GM18858 (cell line): ENCODE measurements at regions not wholly inside any gene's neighbourhood (a gene's known extent, or its start where the extent isn't known, plus 50 kb on each side); places are given as distances from the start of the nearest gene placed in this dataset.

Experiments
- ATAC-seq: cut with Tn5 transposase; IDR thresholded peaks from one replicate; pipeline ENCODE4 v1.9.1; 2021; ENCODE audit not compliant: unreplicated experiment

- no peak for ATAC-seq
Measured at GRCh38 chr2:43171789-43172188, 54.6 kb downstream of the ZFP36L2 start.

- ATAC-seq: no peak
Measured at GRCh38 chr2:43170405-43171105, 55.9 kb downstream of the ZFP36L2 start.

DNA sequence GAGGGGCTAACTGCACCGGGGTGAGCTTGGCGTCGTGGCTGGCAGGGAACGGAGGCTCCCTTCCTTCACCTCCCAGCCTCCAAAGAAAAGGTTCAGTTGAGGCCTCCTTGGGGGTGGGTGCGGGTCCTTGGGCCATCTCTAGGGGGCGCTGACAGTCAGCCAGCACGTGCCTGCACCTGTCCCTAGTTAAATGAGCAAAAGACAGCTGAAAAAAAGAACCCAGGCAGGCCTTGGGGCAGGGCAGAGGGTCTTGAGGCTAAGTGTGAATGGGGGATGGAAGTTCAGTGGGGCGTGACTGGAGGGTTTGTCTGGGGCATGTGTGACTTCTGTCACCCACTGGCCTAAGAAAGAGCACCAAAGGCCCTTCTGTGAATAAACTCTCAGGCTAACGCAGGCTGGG is 56.4 kb downstream of the ZFP36L2 start:
- ATAC-seq: no peak

- peak; percentile 49 for ATAC-seq
Measured at GRCh38 chr2:43169099-43169945, 57.1 kb downstream of the ZFP36L2 start.

GRCh38 chr2:43168016-43168369 is 58.4 kb downstream of the ZFP36L2 start:
- ATAC-seq: no peak

DNA sequence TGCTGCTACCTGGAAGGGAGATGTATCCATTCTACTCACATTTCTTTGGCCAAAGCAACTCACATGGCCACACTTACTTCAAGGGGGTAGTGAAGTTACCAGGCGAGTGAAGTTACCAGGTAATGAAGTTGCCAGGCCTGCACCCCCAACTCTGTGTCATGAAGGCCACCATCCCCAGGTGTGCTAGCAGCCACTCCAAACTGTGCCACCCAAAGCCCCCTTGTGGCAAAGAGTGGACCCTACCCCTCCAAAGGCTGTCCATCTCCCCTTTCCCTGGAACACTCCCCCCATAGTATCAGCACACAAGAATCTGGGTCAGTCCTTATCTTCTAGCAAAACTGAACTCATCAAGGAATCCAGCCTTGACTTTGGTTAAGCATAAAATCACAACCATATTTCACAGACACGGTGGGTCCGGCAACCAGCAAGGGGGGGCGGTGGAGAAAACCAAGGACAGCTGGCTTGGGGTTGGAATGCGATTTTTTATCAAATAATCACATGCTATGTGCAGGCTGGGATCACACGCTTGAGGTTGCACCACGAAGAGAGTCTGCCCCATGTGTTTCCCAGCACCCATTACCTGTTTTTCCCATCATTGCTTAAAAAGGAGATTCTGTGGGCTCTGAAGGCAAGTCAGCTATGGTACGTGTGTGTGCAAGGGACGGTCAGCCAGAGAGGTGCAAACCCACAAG is 60.9 kb downstream of the ZFP36L2 start:
- ATAC-seq: no peak

GRCh38 chr2:43164686-43165085 is 61.7 kb downstream of the ZFP36L2 start:
- ATAC-seq: no peak

DNA sequence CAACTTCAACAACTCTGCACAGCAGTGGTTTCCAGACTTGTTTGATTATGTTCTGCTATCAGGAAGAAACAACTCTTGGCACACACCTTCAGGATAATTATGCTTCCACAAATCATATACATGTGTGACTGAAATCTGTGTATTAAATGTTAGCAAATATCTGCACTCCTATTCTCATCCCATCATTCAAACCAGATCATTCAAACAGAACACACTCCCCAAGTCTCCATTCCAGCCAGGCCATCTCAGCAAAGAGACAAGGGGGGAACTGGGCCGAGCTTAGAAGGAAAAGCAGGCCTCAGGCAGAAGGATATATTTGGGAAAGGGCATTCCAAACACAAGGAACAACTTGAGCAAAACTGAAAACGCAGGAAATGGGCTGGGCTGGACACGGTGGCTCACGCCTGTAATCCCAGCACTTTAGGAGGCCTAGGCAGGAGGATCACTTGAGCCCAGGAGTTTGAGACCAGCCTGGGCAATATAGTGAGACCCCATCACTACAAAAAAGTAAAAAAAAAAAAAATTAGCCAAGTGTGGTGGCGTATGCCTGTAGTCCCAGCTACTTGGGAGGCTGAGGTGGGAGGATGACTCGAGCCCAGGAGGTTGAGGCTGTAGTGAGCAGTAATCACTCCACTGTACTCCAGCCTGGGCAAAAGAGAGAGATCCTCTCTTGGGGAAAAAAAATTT is 62.7 kb downstream of the ZFP36L2 start:
- ATAC-seq: no peak

DNA sequence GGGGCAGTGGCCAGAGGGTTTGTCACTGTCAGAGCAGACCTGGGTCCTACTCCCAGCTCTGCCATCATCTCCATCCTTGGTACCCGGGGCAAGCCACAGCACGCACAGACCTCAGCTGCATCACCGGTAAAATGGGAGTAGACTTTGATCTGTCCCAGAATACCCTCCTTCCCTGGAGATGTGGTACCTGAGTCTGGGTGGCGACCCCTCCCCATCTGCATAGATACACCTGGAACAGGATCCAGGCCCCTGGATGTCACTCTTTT is 64.0 kb downstream of the ZFP36L2 start:
- no peak for ATAC-seq

- no peak for ATAC-seq
Measured at GRCh38 chr2:43161650-43162510, 64.5 kb downstream of the ZFP36L2 start.

- no peak for ATAC-seq
Measured at GRCh38 chr2:43160778-43161177, 65.6 kb downstream of the ZFP36L2 start.

DNA sequence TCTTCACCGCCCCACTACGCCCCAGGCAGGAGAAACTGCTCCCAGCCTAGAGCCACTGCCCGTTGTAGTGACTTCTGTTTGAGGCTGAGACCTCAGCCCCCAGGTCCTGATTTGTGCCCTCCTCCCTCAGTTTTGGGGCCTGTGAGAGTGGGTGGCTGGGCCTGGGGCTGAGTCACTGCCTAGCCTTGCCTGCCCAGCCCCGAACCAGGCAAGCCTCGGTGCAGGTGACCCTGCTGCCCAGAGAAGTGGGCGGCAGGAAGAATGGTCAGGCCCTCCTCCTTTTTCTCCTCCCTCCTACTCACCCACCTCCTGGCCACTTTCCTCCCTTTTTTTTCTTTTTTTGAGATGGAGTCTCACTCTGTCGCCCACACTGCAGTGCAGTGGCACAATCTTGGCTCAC is 66.6 kb downstream of the ZFP36L2 start:
- ATAC-seq: no peak

- ATAC-seq: no peak
Measured at GRCh38 chr2:43158259-43158880, 68.0 kb downstream of the ZFP36L2 start.

DNA sequence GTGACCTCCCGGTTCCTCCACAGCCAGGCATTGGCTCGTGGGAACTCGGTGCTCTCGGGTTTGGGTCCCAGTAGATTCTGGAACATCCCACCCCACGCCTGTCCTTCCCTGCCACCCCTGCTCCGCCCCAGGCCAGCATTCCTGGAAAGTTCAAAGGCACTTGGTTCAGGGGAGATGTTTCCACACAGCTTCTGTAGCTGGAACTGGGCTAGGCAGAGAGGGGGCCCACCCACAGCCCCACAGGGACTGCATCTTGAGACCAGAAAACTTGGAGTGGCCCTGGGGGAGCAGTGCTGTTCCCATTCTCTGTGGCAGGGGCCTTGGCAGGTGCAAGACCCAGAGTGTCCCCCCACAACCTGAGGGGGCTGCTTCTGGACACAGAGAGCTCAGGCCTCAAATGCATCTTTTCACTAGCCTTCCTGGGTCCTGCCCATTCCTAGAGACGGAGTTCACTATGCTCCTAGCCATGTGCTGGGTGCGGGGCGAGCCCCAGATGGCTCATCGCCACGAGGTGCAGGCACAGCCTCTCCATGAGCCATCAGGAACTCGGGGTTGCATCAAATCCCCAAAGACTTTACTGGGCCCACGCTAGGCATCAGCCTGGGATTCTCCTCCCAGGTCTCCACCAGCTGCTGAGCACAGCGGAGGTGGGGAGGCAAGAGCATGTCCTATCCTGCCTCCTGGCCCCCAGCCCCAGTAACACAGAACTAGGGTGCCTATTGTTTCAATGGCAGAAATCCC is 68.7 kb downstream of the ZFP36L2 start:
- ATAC-seq: no peak

- no peak for ATAC-seq
Measured at GRCh38 chr2:43155851-43156411, 70.5 kb downstream of the ZFP36L2 start.

DNA sequence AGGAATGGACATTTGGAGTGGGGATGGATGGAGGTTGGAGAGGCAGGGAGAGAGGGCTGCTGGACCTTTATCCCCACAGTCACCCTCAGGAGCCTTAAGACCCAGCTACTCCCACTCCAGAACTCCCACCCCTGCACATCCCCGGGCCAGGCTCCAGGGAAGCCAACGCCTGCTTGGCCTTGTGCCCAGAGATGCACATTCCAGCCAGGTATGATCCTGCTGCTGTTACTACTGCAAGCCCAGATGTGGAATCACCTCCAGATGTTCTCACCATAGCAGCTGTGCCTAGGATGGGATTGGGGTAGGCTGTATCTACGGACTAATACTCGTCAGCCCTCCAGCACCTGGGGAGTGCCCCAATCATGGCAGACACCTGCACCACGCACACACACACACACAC is 71.7 kb downstream of the ZFP36L2 start:
- ATAC-seq: no peak

DNA sequence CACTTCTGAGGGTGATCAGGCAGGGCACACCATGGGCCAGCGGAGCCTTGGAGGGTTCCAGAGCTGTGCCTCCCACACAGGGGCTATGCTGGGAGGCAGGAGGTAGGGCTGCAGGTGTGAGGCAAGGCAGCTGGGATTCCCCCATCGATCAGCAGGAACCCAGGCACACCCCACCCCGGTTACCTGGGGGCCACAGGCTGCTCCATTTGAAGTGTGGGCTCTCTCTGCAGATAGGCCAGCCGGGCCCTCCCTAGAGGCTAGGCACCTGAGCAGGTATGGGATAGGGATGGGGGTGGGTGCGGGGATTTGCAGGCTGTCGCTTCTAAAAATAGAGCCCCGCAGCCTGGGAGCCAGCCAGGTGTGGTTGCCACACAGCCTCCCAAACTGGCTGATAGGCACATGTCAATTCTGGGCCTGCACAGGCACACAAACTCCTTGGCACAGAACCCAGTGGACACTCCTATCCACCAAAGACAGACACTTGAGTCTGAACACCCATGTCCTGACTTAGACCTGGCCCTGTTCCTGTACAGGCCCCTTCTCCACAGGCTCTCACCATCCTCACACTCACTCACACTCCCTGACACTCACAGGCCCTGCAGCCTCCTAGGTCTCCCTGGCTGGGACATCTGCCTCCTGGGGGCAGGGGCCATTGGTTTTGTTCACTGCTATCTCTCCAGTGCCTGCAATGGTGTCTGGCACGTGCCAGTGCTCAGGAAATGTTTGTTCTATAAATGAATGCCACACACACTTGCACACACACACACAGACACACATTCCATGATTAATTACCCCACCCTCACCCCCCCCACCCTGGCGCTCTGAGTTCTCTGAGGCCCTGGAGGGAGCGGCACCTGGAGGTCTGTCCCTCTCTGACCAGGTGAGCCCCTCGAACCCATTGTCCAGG is 73.4 kb downstream of the ZFP36L2 start:
- ATAC-seq: no peak

- no peak for ATAC-seq
Measured at GRCh38 chr2:43152186-43152585, 74.2 kb downstream of the ZFP36L2 start.
